H1 (cell line): ENCODE measurements at regions not wholly inside any gene's neighbourhood (a gene's known extent, or its start where the extent isn't known, plus 50 kb on each side); places are given as distances from the start of the nearest gene placed in this dataset.

Experiments used
- ATF3 ChIP-seq: IDR thresholded peaks from 2 replicates; pipeline ENCODE4 v1.6.1; 2011; ENCODE audit warnings: low read depth, mild to moderate bottlenecking, low read length; ENCODE audit not compliant: insufficient read depth
- CTCF ChIP-seq, 3 experiments: IDR thresholded peaks; 1 replicate in 2 of 3; 2 replicates in 1 of 3; pipeline versions ENCODE4 v1.5.1 to v1.6.1; 2011; ENCODE audit warnings: low read length in 3 of 3, mild to moderate bottlenecking in 3 of 3, inconsistent platforms in 2 of 3, low read depth in 1 of 3, moderate library complexity in 1 of 3; ENCODE audit not compliant: insufficient read depth in 1 of 3; ENCODE audit errors: control extremely low read depth in 1 of 3
- EP300 ChIP-seq, 2 experiments: IDR thresholded peaks; 1 replicate in 1 of 2; 2 replicates in 1 of 2; pipeline ENCODE4 v1.6.1; 2011 to 2012; ENCODE audit warnings: low read depth in 2 of 2, low read length in 2 of 2, mild to moderate bottlenecking in 2 of 2, borderline replicate concordance in 1 of 2, inconsistent platforms in 1 of 2, moderate library complexity in 1 of 2
- POLR2A ChIP-seq, 2 experiments: IDR thresholded peaks; 1 replicate in 1 of 2; 2 replicates in 1 of 2; pipeline ENCODE4 v1.6.1; 2011; ENCODE audit warnings: low read depth in 2 of 2, low read length in 2 of 2, mild to moderate bottlenecking in 2 of 2; ENCODE audit errors: control extremely low read depth in 1 of 2
- RAD21 ChIP-seq, 2 experiments: IDR thresholded peaks in 1 of 2; conservative IDR thresholded peaks in 1 of 2; 2 replicates each; pipeline ENCODE4 v1.6.1; 2011; ENCODE audit warnings: low read depth in 2 of 2, low read length in 2 of 2, improper control_type of control experiment in 1 of 2, inconsistent platforms in 1 of 2, mild to moderate bottlenecking in 1 of 2, moderate library complexity in 1 of 2
- SP1 ChIP-seq: IDR thresholded peaks from 2 replicates; pipeline ENCODE4 v1.6.1; 2011; ENCODE audit warnings: low read depth, low read length
- TAF1 ChIP-seq: IDR thresholded peaks from 2 replicates; pipeline ENCODE4 v1.6.1; 2011; ENCODE audit warnings: mild to moderate bottlenecking, low read depth, low read length

DNA sequence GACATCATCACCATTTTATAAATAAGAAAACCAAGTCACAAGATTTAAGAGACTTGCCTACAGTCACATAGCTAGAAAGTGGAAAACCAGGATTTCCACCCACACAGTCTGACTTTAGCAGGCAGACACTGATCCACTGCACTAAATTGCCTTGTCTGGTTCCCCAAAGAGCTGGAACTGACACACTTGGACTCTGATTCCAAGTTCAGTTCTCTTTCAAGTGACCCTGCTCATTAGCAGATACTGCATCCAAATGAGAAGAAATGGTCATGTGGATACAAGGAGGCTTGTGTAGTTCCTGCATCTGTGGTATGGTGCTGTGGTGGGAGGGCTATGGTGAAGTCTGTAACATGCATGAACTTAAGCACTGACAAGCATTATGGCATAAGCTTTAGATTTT lies 180.1 kb upstream of the MKLN1 start:
- TF ChIP-seq ATF3 (no peak), EP300 (IDR thresholded peaks at IDR 0.05; ENCODE audit: borderline replicate concordance in 1 of 2, low read depth in 2 of 2, low read length in 2 of 2) (no peak), CTCF (IDR thresholded peaks at IDR 0.05; ENCODE audit: control extremely low read depth in 1 of 3, insufficient read depth in 1 of 3, low read depth in 1 of 3, low read length in 3 of 3) (no peak), POLR2A (IDR thresholded peaks at IDR 0.05; ENCODE audit: control extremely low read depth in 1 of 2, low read depth in 2 of 2, low read length in 2 of 2) (no peak), SP1 (no peak), TAF1 (no peak), RAD21 (IDR thresholded peaks at IDR 0.05 in 1 of 2, conservative IDR thresholded peaks at IDR 0.05 in 1 of 2; ENCODE audit: low read depth in 2 of 2, low read length in 2 of 2) (no peak)
